ENCODE measurements at regions not wholly inside any gene's neighbourhood (a gene's known extent, or its start where the extent isn't known, plus 50 kb on each side); places are given as distances from the start of the nearest gene placed in this dataset.

GRCh38 chr13:105627270-105627669, 908.2 kb downstream of the EFNB2 start:
- Mint-ChIP-seq H3K27ac (no peak overlapping the region), H3K4me1 (ENCODE audit: low read depth) (no peaks in the 10 kb centered on the region), H3K4me3 (no peak overlapping the region), H3K36me3 (no peaks in the 10 kb centered on the region), H3K27me3 (peaks cover 3% of the 10 kb centered on the region), H3K9me3 (ENCODE audit: low read depth) (no peaks in the 10 kb centered on the region)

DNA sequence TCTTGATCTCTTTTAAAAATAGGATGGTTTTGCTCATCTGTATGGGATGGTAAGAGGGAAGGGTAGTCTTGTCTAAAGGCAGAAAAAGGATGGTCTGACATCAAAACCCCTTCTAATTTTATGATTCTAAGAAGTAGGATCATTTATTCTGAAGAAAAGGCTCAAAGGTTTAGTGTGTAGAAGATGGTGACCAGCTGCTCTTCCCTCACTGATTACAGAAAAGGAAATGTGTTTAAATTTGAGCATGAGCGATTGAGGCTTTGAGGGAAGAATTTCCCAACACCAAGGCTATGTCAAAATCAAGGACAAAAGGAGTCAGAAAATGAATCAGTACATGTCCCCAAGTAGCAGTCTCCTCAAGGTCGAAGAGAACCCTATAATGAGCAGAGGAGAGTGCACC, 909.8 kb downstream of the EFNB2 start:
- Mint-ChIP-seq H3K9me3 (ENCODE audit: low read depth) (no peaks in the 10 kb centered on the region), H3K27me3 (peaks cover 3% of the 10 kb centered on the region), H3K4me3 (no peak overlapping the region), H3K36me3 (no peaks in the 10 kb centered on the region), H3K27ac (no peak overlapping the region), H3K4me1 (ENCODE audit: low read depth) (no peaks in the 10 kb centered on the region)

- H3K9me3 Mint-ChIP-seq (ENCODE audit: low read depth) = no peaks in the 10 kb centered on the region
- H3K27me3 Mint-ChIP-seq = no peaks in the 10 kb centered on the region
- no peaks in the 10 kb centered on the region for H3K4me1 Mint-ChIP-seq (ENCODE audit: low read depth)
- no peak overlapping the region for H3K27ac Mint-ChIP-seq
- H3K4me3 Mint-ChIP-seq = no peak overlapping the region
- H3K36me3 Mint-ChIP-seq = no peaks in the 10 kb centered on the region
These were observed 919.0 kb downstream of the EFNB2 start for GRCh38 chr13:105616333-105617075.

GRCh38 chr13:105612541-105612940, 922.9 kb downstream of the EFNB2 start:
- no peaks in the 10 kb centered on the region for H3K9me3 Mint-ChIP-seq (ENCODE audit: low read depth)
- H3K36me3 Mint-ChIP-seq = no peaks in the 10 kb centered on the region
- no peaks in the 10 kb centered on the region for H3K27me3 Mint-ChIP-seq
- no peak overlapping the region for H3K27ac Mint-ChIP-seq
- no peaks in the 10 kb centered on the region for H3K4me1 Mint-ChIP-seq (ENCODE audit: low read depth)
- no peak overlapping the region for H3K4me3 Mint-ChIP-seq

DNA sequence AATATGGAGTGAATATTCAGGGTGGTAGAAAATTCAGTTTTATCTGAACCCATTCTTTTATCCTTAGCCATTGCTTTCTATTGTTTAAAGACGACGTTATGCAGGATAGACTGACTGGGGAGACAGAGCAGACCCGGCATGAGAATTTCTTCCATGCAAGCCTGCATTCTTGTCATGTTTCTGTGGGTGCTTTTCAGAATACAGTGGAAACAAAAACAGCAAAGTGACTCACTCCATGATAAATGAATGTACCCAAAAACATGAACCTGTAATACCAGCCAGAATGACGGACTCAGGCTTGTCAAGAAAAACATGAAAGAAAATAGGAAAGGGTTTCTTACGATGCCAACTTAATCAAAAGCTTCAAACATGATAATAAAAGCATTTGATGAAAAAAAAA, 924.0 kb downstream of the EFNB2 start:
- Mint-ChIP-seq H3K4me1 (ENCODE audit: low read depth) (no peaks in the 10 kb centered on the region), H3K4me3 (no peak overlapping the region), H3K27ac (no peak overlapping the region), H3K27me3 (no peaks in the 10 kb centered on the region), H3K36me3 (no peaks in the 10 kb centered on the region), H3K9me3 (ENCODE audit: low read depth) (no peaks in the 10 kb centered on the region)

GRCh38 chr13:105608104-105608503, 927.4 kb downstream of the EFNB2 start:
- Mint-ChIP-seq H3K4me3 (no peak overlapping the region), H3K27me3 (no peaks in the 10 kb centered on the region), H3K36me3 (no peaks in the 10 kb centered on the region), H3K27ac (no peak overlapping the region), H3K4me1 (ENCODE audit: low read depth) (no peaks in the 10 kb centered on the region), H3K9me3 (ENCODE audit: low read depth) (no peaks in the 10 kb centered on the region)

DNA sequence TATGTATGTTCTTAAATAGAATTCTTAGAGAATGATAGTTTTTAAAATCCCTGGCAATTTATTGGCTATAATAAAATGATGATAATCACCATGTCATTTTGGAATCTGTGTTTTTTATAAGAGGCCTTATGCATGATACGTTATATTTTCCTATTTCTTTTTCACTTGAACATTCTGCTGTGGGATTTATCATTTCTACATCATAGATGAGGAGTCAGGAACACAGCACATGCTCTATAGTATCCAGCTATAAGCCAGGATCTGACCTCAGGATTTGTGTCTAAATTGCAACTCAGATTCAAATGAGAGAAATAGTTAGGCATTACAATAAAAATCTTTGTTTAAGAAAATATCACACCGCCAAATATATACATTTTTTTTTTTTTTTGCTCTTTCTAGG, 928.0 kb downstream of the EFNB2 start:
- H3K4me3 Mint-ChIP-seq = no peak overlapping the region
- no peak overlapping the region for H3K27ac Mint-ChIP-seq
- no peaks in the 10 kb centered on the region for H3K4me1 Mint-ChIP-seq (ENCODE audit: low read depth)
- no peaks in the 10 kb centered on the region for H3K36me3 Mint-ChIP-seq
- no peaks in the 10 kb centered on the region for H3K9me3 Mint-ChIP-seq (ENCODE audit: low read depth)
- H3K27me3 Mint-ChIP-seq = no peaks in the 10 kb centered on the region

GRCh38 chr13:105607016-105607415, 928.4 kb downstream of the EFNB2 start:
- H3K27me3 Mint-ChIP-seq = no peaks in the 10 kb centered on the region
- no peaks in the 10 kb centered on the region for H3K36me3 Mint-ChIP-seq

GRCh38 chr13:105602956-105603670, 932.3 kb downstream of the EFNB2 start:
- H3K4me3 Mint-ChIP-seq = no peak overlapping the region
- no peaks in the 10 kb centered on the region for H3K4me1 Mint-ChIP-seq (ENCODE audit: low read depth)
- no peaks in the 10 kb centered on the region for H3K36me3 Mint-ChIP-seq
- H3K27ac Mint-ChIP-seq = no peak overlapping the region
- H3K9me3 Mint-ChIP-seq (ENCODE audit: low read depth) = peaks cover 5% of the 10 kb centered on the region
- no peaks in the 10 kb centered on the region for H3K27me3 Mint-ChIP-seq

More at GRCh38 chr13:105607016-105607415, 928.4 kb downstream of the EFNB2 start:
- Mint-ChIP-seq H3K4me1 (ENCODE audit: low read depth) (no peaks in the 10 kb centered on the region), H3K9me3 (ENCODE audit: low read depth) (no peaks in the 10 kb centered on the region), H3K4me3 (no peak overlapping the region), H3K27ac (no peak overlapping the region)

GRCh38 chr13:105599477-105600037, 935.9 kb downstream of the EFNB2 start:
- no peaks in the 10 kb centered on the region for H3K36me3 Mint-ChIP-seq
- no peaks in the 10 kb centered on the region for H3K4me1 Mint-ChIP-seq (ENCODE audit: low read depth)
- H3K27ac Mint-ChIP-seq = no peak overlapping the region
- H3K4me3 Mint-ChIP-seq = no peak overlapping the region
- H3K27me3 Mint-ChIP-seq = no peaks in the 10 kb centered on the region
- peaks cover 5% of the 10 kb centered on the region for H3K9me3 Mint-ChIP-seq (ENCODE audit: low read depth)

DNA sequence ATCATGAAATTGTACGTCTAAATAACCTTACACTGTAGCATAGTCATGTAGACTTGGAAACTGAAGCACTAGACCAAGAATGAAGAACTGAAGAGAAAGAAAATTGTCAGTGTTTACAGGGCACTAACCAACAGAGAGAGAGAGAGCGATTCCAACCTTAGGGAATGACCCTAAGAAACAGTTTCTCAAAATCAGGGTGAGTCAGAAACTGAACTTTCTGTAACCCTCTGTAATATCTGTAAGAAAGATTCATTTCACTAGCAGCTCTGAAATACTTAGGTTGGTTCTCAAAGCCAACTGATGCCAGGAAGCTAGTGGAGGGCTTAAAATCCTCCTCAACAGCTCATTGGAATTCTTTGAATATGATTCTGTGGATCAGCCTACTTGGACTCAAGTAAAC, 936.9 kb downstream of the EFNB2 start:
- Mint-ChIP-seq H3K36me3 (no peaks in the 10 kb centered on the region), H3K9me3 (ENCODE audit: low read depth) (peaks cover 5% of the 10 kb centered on the region), H3K27ac (no peak overlapping the region), H3K4me3 (no peak overlapping the region), H3K4me1 (ENCODE audit: low read depth) (no peaks in the 10 kb centered on the region), H3K27me3 (no peaks in the 10 kb centered on the region)

- Mint-ChIP-seq H3K27ac (no peak overlapping the region), H3K4me3 (no peak overlapping the region), H3K27me3 (no peaks in the 10 kb centered on the region), H3K9me3 (ENCODE audit: low read depth) (peaks cover 5% of the 10 kb centered on the region), H3K4me1 (ENCODE audit: low read depth) (no peaks in the 10 kb centered on the region), H3K36me3 (no peaks in the 10 kb centered on the region)
These were observed 937.9 kb downstream of the EFNB2 start for GRCh38 chr13:105597573-105597972.

- Mint-ChIP-seq H3K36me3 (no peaks in the 10 kb centered on the region), H3K27me3 (no peaks in the 10 kb centered on the region), H3K27ac (no peak overlapping the region), H3K4me1 (ENCODE audit: low read depth) (no peaks in the 10 kb centered on the region), H3K4me3 (no peak overlapping the region), H3K9me3 (ENCODE audit: low read depth) (peaks cover 3% of the 10 kb centered on the region)
These were observed 940.0 kb downstream of the EFNB2 start for GRCh38 chr13:105595471-105595870.

- Mint-ChIP-seq H3K4me3 (no peak overlapping the region), H3K27ac (no peak overlapping the region), H3K36me3 (no peaks in the 10 kb centered on the region), H3K9me3 (ENCODE audit: low read depth) (no peaks in the 10 kb centered on the region), H3K4me1 (ENCODE audit: low read depth) (no peaks in the 10 kb centered on the region), H3K27me3 (no peaks in the 10 kb centered on the region)
These were observed 944.2 kb downstream of the EFNB2 start for GRCh38 chr13:105591277-105591676.

- no peaks in the 10 kb centered on the region for H3K27me3 Mint-ChIP-seq
- H3K4me1 Mint-ChIP-seq (ENCODE audit: low read depth) = no peaks in the 10 kb centered on the region
- no peaks in the 10 kb centered on the region for H3K9me3 Mint-ChIP-seq (ENCODE audit: low read depth)
- H3K4me3 Mint-ChIP-seq = no peak overlapping the region
- no peak overlapping the region for H3K27ac Mint-ChIP-seq
- H3K36me3 Mint-ChIP-seq = no peaks in the 10 kb centered on the region
These were observed 947.7 kb downstream of the EFNB2 start for GRCh38 chr13:105587786-105588185.
